ENCODE measurements at regions not wholly inside any gene's neighbourhood (a gene's known extent, or its start where the extent isn't known, plus 50 kb on each side); places are given as distances from the start of the nearest gene placed in this dataset.

GRCh38 chr3:74880237-74880636 is 265.8 kb upstream of the CNTN3 start:
- no peak for TF ChIP-seq MAX (IDR thresholded peaks at IDR 0.05)
- no peak for TF ChIP-seq RAD21 (IDR thresholded peaks at IDR 0.05; ENCODE audit: low read depth)
- no peak for TF ChIP-seq ZBTB33 (IDR thresholded peaks at IDR 0.05; ENCODE audit: extremely low read depth, insufficient replicate concordance, low read length)
- TF ChIP-seq SP1 (IDR thresholded peaks at IDR 0.05; ENCODE audit: low read depth), result no peak
- TF ChIP-seq CTCF (IDR thresholded peaks at IDR 0.05 in 2 of 3, conservative IDR thresholded peaks at IDR 0.05 in 1 of 3; ENCODE audit: borderline replicate concordance in 1 of 3, insufficient read depth in 1 of 3, low read depth in 2 of 3, low read length in 2 of 3), result no peak

Data from HCT116 (cell line).